Activated naive CD4-positive, alpha-beta T cell treated with anti-CD3 and anti-CD28 coated beads for 36 hours (primary cell): ENCODE measurements at regions not wholly inside any gene's neighbourhood (a gene's known extent, or its start where the extent isn't known, plus 50 kb on each side); places are given as distances from the start of the nearest gene placed in this dataset.
"Not testable (repeated sequence)": the region's sequence is repeated elsewhere in the genome, so short reads cannot be mapped to it uniquely, and the experiment has no call there.

Experiments used
- CTCF ChIA-PET: fragments of 350-600 bp; sonication (Branson Sonifier 250); formaldehyde crosslinking; loops from one replicate; lab custom pipeline; 2021; ENCODE audit warnings: antibody characterized with exemption; lab: Charles Lee
- DNase-seq: peaks from one replicate; pipeline ENCODE4 v3.0.0-alpha.2; 2020
- H3K27ac Mint-ChIP-seq: one replicate; pipeline ENCODE4 v1.8.0; 2021; ENCODE audit warnings: mild to moderate bottlenecking, mixed read lengths
- H3K27me3 Mint-ChIP-seq: one replicate; pipeline ENCODE4 v1.8.0; 2021; ENCODE audit warnings: low read depth, mixed read lengths
- H3K36me3 Mint-ChIP-seq: one replicate; pipeline ENCODE4 v1.8.0; 2021; ENCODE audit warnings: low read depth, mixed read lengths
- H3K4me1 Mint-ChIP-seq: one replicate; pipeline ENCODE4 v1.8.0; 2021; ENCODE audit warnings: low read depth, mixed read lengths
- H3K4me3 Mint-ChIP-seq: one replicate; pipeline ENCODE4 v1.8.0; 2021; ENCODE audit warnings: mild to moderate bottlenecking, moderate library complexity, mixed read lengths
- H3K9me3 Mint-ChIP-seq: one replicate; pipeline ENCODE4 v1.8.0; 2021; ENCODE audit warnings: mixed read lengths
- intact Hi-C: fragments of 100-400 bp; cut with micrococcal nuclease; formaldehyde crosslinking; loops from one replicate; pipeline ENCODE4 v1.15.1; 2023

DNA sequence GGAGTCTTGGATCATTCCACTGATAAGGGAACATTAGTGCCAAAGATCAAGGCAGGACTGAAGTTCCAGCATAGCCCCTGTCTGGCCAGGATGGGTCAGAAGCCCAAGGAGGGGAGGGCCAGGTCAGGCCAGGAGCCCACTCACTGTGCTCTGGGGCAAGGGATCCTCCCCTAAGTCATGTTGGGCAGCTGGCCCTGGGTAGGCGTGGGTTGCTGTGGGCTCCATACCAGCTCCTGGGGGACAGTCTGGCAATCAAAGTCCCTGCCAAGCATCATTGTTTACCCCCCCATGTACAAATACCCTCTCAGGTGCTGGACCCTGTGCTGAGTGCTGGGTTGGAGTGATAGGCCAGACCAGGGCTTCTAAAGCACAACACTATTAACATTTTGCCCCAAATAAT, 130.5 kb downstream of the IRX5 start:
- no peak overlapping the region for H3K4me3 Mint-ChIP-seq
- H3K4me1 Mint-ChIP-seq, result peaks cover 5% of the 10 kb centered on the region
- no peak overlapping the region for H3K27ac Mint-ChIP-seq
- CTCF ChIA-PET, result no interaction called here
- intact Hi-C loops, result no loop called here
- peaks cover 46% of the 10 kb centered on the region for H3K27me3 Mint-ChIP-seq
- no peaks in the 10 kb centered on the region for H3K9me3 Mint-ChIP-seq
- DNase-seq, result no peak
- H3K36me3 Mint-ChIP-seq, result no peaks in the 10 kb centered on the region

- Mint-ChIP-seq H3K9me3 (no peaks in the 10 kb centered on the region), H3K4me3 (no peak overlapping the region), H3K4me1 (no peaks in the 10 kb centered on the region), H3K36me3 (no peaks in the 10 kb centered on the region), H3K27me3 (peaks cover 33% of the 10 kb centered on the region), H3K27ac (no peak overlapping the region)
- CTCF ChIA-PET, result no interaction called here
- intact Hi-C loops, result no loop called here
- DNase-seq, result no peak
Measured at GRCh38 chr16:55062442-55062841, 131.8 kb downstream of the IRX5 start.

- H3K27me3 Mint-ChIP-seq, result peaks cover 4% of the 10 kb centered on the region
- intact Hi-C loops, result no loop called here
- no peaks in the 10 kb centered on the region for H3K9me3 Mint-ChIP-seq
- no peak for DNase-seq
- no peaks in the 10 kb centered on the region for H3K36me3 Mint-ChIP-seq
- no peaks in the 10 kb centered on the region for H3K4me1 Mint-ChIP-seq
- H3K4me3 Mint-ChIP-seq, result no peak overlapping the region
- CTCF ChIA-PET, result no interaction called here
- H3K27ac Mint-ChIP-seq, result no peak overlapping the region
Measured at GRCh38 chr16:55072976-55073375, 142.3 kb downstream of the IRX5 start.

DNA sequence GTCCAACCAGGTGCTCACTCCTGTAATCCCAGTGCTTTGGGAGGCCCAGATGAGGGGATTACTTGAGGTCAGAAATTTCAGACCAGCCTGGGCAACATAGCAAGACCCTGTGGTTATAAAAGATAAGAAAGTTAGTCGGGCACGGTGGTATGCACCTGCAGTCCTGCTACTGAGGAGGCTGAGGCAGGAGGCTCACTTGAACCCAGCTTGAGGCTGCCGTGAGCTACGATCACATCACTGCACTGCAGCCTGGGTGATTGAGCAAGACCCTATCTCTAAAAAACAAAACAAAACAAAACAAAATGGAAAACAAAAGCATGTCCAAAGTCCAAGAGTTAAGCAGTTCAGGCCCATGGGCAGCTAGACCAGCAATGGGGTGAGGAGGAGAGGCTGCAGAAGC, 143.2 kb downstream of the IRX5 start:
- H3K36me3 Mint-ChIP-seq, result no peaks in the 10 kb centered on the region
- no peak overlapping the region for H3K27ac Mint-ChIP-seq
- CTCF ChIA-PET, result no interaction called here
- peaks cover 4% of the 10 kb centered on the region for H3K27me3 Mint-ChIP-seq
- H3K9me3 Mint-ChIP-seq, result no peaks in the 10 kb centered on the region
- no peak for DNase-seq
- intact Hi-C loops, result no loop called here
- no peak overlapping the region for H3K4me3 Mint-ChIP-seq
- no peaks in the 10 kb centered on the region for H3K4me1 Mint-ChIP-seq

GRCh38 chr16:55075208-55075607, 144.5 kb downstream of the IRX5 start:
- H3K27ac Mint-ChIP-seq, H3K27me3 Mint-ChIP-seq, H3K9me3 Mint-ChIP-seq, H3K4me1 Mint-ChIP-seq, H3K36me3 Mint-ChIP-seq, CTCF ChIA-PET, H3K4me3 Mint-ChIP-seq, intact Hi-C loops, DNase-seq: not testable (repeated sequence)

- Mint-ChIP-seq H3K4me1 (no peaks in the 10 kb centered on the region), H3K9me3 (no peaks in the 10 kb centered on the region), H3K27ac (no peak overlapping the region), H3K27me3 (peaks cover 4% of the 10 kb centered on the region), H3K4me3 (no peak overlapping the region), H3K36me3 (no peaks in the 10 kb centered on the region)
- no peak for DNase-seq
- CTCF ChIA-PET, result no interaction called here
- intact Hi-C loops, result no loop called here
Measured at GRCh38 chr16:55076053-55076452, 145.4 kb downstream of the IRX5 start.

DNA sequence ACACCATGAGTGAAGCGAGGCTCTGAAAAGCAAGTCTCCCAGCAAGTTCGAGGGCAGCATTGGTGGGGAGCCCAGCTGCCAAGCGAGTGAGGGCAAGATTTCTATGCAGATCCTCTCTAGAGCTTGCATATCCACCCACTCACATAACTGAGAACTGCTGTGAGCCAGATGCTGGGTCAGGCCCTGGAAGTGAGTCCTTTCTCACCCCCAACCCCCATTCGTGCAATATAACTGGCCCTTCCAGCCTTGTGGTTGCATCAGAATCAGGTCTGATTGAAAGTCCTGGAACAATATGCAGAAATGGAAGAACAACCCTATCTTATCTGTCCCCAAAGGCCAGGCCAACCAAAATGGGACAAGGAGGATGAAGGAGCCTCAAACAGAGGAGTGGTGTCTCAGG, 146.6 kb downstream of the IRX5 start:
- H3K36me3 Mint-ChIP-seq, result no peaks in the 10 kb centered on the region
- CTCF ChIA-PET, result interaction anchor here (0.6 kb wide), 1 partner anchor 860 kb away, joined by 5 read pairs; no protein-coding TSS in a partner anchor
- intact Hi-C loops, result no loop called here
- peaks cover 2% of the 10 kb centered on the region for H3K9me3 Mint-ChIP-seq
- H3K4me1 Mint-ChIP-seq, result no peaks in the 10 kb centered on the region
- no peak for DNase-seq
- H3K27ac Mint-ChIP-seq, result no peak overlapping the region
- H3K27me3 Mint-ChIP-seq, result peaks cover 4% of the 10 kb centered on the region
- no peak overlapping the region for H3K4me3 Mint-ChIP-seq

- H3K36me3 Mint-ChIP-seq, result no peaks in the 10 kb centered on the region
- intact Hi-C loops, result no loop called here
- peaks cover 2% of the 10 kb centered on the region for H3K9me3 Mint-ChIP-seq
- H3K4me3 Mint-ChIP-seq, result no peak overlapping the region
- CTCF ChIA-PET, result no interaction called here
- H3K4me1 Mint-ChIP-seq, result no peaks in the 10 kb centered on the region
- no peak overlapping the region for H3K27ac Mint-ChIP-seq
- DNase-seq, result no peak
- H3K27me3 Mint-ChIP-seq, result peaks cover 4% of the 10 kb centered on the region
Measured at GRCh38 chr16:55078153-55078552, 147.5 kb downstream of the IRX5 start.

- CTCF ChIA-PET, result no interaction called here
- no peak for DNase-seq
- intact Hi-C loops, result no loop called here
- no peaks in the 10 kb centered on the region for H3K4me1 Mint-ChIP-seq
- H3K9me3 Mint-ChIP-seq, result peaks cover 2% of the 10 kb centered on the region
- peaks cover 4% of the 10 kb centered on the region for H3K27me3 Mint-ChIP-seq
- no peak overlapping the region for H3K27ac Mint-ChIP-seq
- H3K36me3 Mint-ChIP-seq, result no peaks in the 10 kb centered on the region
- H3K4me3 Mint-ChIP-seq, result no peak overlapping the region
Measured at GRCh38 chr16:55078699-55079410, 148.2 kb downstream of the IRX5 start.

GRCh38 chr16:55081622-55082590, 151.2 kb downstream of the IRX5 start:
- H3K9me3 Mint-ChIP-seq, result peaks cover 2% of the 10 kb centered on the region
- no peaks in the 10 kb centered on the region for H3K27me3 Mint-ChIP-seq
- intact Hi-C loops, result no loop called here
- no peaks in the 10 kb centered on the region for H3K36me3 Mint-ChIP-seq
- CTCF ChIA-PET, result no interaction called here
- no peaks in the 10 kb centered on the region for H3K4me1 Mint-ChIP-seq
- H3K27ac Mint-ChIP-seq, result no peak overlapping the region
- no peak for DNase-seq
- H3K4me3 Mint-ChIP-seq, result no peak overlapping the region

DNA sequence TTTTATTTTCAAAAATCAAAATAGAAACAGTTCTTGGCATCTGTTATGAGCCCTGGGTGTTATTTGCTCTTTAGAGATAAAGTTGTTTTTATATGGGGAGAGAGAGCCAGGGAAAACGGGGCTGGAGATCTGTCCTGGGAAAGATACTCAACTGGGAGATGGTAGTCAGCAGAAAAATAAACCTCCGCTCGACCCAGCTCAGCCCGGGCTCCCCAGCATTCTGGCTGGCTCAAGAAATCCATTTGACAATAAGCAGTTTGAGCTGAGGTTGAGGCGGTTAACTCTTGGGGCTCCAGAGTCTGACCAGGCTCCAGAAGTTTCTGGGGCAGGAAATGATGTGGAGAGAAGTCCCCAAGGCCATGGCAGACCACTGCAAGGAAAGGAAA, 151.9 kb downstream of the IRX5 start:
- H3K27me3 Mint-ChIP-seq, result no peaks in the 10 kb centered on the region
- H3K4me1 Mint-ChIP-seq, result no peaks in the 10 kb centered on the region
- intact Hi-C loops, result no loop called here
- H3K27ac Mint-ChIP-seq, result no peak overlapping the region
- H3K36me3 Mint-ChIP-seq, result no peaks in the 10 kb centered on the region
- CTCF ChIA-PET, result no interaction called here
- no peak for DNase-seq
- no peak overlapping the region for H3K4me3 Mint-ChIP-seq
- H3K9me3 Mint-ChIP-seq, result peaks cover 2% of the 10 kb centered on the region

DNA sequence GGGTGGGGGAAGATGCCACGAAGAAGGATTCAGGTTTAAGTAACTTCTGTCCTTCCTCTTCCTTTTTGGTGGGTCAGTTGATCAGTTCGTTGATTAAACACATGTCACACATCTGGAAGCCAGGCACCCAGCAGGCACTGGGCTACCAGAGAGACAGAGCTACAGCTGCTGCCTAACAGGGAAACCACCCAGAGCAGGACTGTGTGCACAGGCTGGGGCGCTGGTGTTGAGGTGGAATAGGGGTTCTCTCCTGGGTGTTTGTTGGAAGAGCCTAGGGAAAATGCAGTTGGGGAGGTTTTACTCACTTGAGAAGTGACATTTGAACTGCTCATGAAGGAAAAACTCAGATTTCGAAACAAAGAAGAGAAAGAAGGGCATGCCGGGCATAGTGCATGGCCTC, 152.4 kb downstream of the IRX5 start:
- no peak for DNase-seq
- Mint-ChIP-seq H3K27me3 (no peaks in the 10 kb centered on the region), H3K4me1 (no peaks in the 10 kb centered on the region), H3K9me3 (peaks cover 2% of the 10 kb centered on the region), H3K27ac (no peak overlapping the region), H3K36me3 (no peaks in the 10 kb centered on the region), H3K4me3 (no peak overlapping the region)
- intact Hi-C loops, result no loop called here
- CTCF ChIA-PET, result no interaction called here

DNA sequence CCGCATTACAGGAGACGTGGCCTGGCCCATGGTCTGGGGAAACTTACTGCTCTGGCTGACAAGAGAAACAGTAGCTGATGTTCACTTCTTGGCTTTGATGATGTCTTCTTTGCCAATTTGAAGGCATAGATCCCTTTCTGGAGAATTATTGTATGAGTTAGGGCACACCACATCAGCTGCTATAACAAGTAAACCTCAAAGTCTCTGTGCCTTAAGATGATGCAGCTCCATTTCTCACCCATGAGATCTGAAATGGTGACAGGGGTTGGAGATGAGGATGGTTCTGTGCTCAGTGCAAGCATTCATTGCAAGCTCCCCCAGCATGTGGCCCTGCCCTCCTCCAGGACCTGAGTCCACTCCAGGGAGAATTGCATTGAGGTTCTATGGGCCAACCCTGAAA, 157.4 kb downstream of the IRX5 start:
- CTCF ChIA-PET, result no interaction called here
- Mint-ChIP-seq H3K36me3 (no peaks in the 10 kb centered on the region), H3K4me1 (no peaks in the 10 kb centered on the region), H3K27ac (no peak overlapping the region), H3K4me3 (no peak overlapping the region), H3K9me3 (no peaks in the 10 kb centered on the region), H3K27me3 (no peaks in the 10 kb centered on the region)
- no peak for DNase-seq
- intact Hi-C loops, result no loop called here
